Eye (tissue), 1 donor: ENCODE measurements at regions not wholly inside any gene's neighbourhood (a gene's known extent, or its start where the extent isn't known, plus 50 kb on each side); places are given as distances from the start of the nearest gene placed in this dataset.

ENCODE experiments used
- DNase-seq: peaks from one replicate; pipeline ENCODE4 v3.0.0-alpha.2; 2015

- peak; percentile 26 for DNase-seq
Observed at GRCh38 chr13:103315711-103316110, 249.5 kb upstream of the SLC10A2 start.

- no peak for DNase-seq
Observed at GRCh38 chr13:103312467-103312866, 246.2 kb upstream of the SLC10A2 start.

- DNase-seq: no peak
Observed at GRCh38 chr13:103308667-103309066, 242.4 kb upstream of the SLC10A2 start.

- DNase-seq: no peak
Observed at GRCh38 chr13:103306163-103306562, 239.9 kb upstream of the SLC10A2 start.

GRCh38 chr13:103303078-103303651 is 236.9 kb upstream of the SLC10A2 start:
- DNase-seq: no peak

- no peak for DNase-seq
Observed at GRCh38 chr13:103302676-103303075, 236.5 kb upstream of the SLC10A2 start.

GRCh38 chr13:103299079-103299478 is 232.9 kb upstream of the SLC10A2 start:
- no peak for DNase-seq

- no peak for DNase-seq
Observed at GRCh38 chr13:103297083-103297482, 230.9 kb upstream of the SLC10A2 start.

- DNase-seq: no peak
Observed at GRCh38 chr13:103291798-103292572, 225.8 kb upstream of the SLC10A2 start.

- no peak for DNase-seq
Observed at GRCh38 chr13:103291226-103291625, 225.0 kb upstream of the SLC10A2 start.

- DNase-seq: no peak
Observed at GRCh38 chr13:103289681-103290080, 223.5 kb upstream of the SLC10A2 start.

- no peak for DNase-seq
Observed at GRCh38 chr13:103288114-103288513, 221.9 kb upstream of the SLC10A2 start.

GRCh38 chr13:103287659-103288058 is 221.4 kb upstream of the SLC10A2 start:
- DNase-seq: no peak

- no peak for DNase-seq
Observed at GRCh38 chr13:103284466-103284865, 218.2 kb upstream of the SLC10A2 start.

GRCh38 chr13:103283451-103283820 is 217.2 kb upstream of the SLC10A2 start:
- DNase-seq: no peak

- no peak for DNase-seq
Observed at GRCh38 chr13:103282571-103283450, 216.6 kb upstream of the SLC10A2 start.

GRCh38 chr13:103277959-103278694 is 211.9 kb upstream of the SLC10A2 start:
- DNase-seq: no peak

GRCh38 chr13:103276775-103277498 is 210.7 kb upstream of the SLC10A2 start:
- peak; percentile 54 for DNase-seq

- no peak for DNase-seq
Observed at GRCh38 chr13:103275722-103276121, 209.5 kb upstream of the SLC10A2 start.

GRCh38 chr13:103275081-103275480 is 208.9 kb upstream of the SLC10A2 start:
- DNase-seq: no peak

- no peak for DNase-seq
Observed at GRCh38 chr13:103273825-103274224, 207.6 kb upstream of the SLC10A2 start.

GRCh38 chr13:103272770-103273169 is 206.6 kb upstream of the SLC10A2 start:
- DNase-seq: no peak
